MM.1S (cell line): ENCODE measurements at regions not wholly inside any gene's neighbourhood (a gene's known extent, or its start where the extent isn't known, plus 50 kb on each side); places are given as distances from the start of the nearest gene placed in this dataset.

ENCODE experiments used
- DNase-seq: peaks from one replicate; pipeline ENCODE4 v3.0.0-alpha.2; 2015
- H2AFZ ChIP-seq: fragments of 300-600 bp; sonication (generic); 2 replicates; pipeline ENCODE4 v1.6.0; 2016; ENCODE audit warnings: antibody characterized with exemption, low read length
- H3F3A ChIP-seq: fragments of 300-600 bp; sonication (generic); 2 replicates; pipeline ENCODE4 v1.6.1; 2016; ENCODE audit warnings: mild to moderate bottlenecking, antibody characterized with exemption, low read length, moderate library complexity, mixed read lengths; ENCODE audit not compliant: insufficient read depth
- H3K27ac ChIP-seq: fragments of 300-600 bp; sonication (generic); 2 replicates; pipeline ENCODE4 v1.5.1; 2016; ENCODE audit warnings: mild to moderate bottlenecking, low read length
- H3K27me3 ChIP-seq: fragments of 300-600 bp; sonication (generic); replicated peaks from 2 replicates; pipeline ENCODE4 v1.6.0; 2016; ENCODE audit warnings: low read length; ENCODE audit not compliant: insufficient read depth
- H3K36me3 ChIP-seq: fragments of 300-600 bp; sonication (generic); replicated peaks from 2 replicates; pipeline ENCODE4 v1.6.1; 2016; ENCODE audit warnings: mild to moderate bottlenecking, low read length, mixed read lengths; ENCODE audit not compliant: insufficient read depth
- H3K4me1 ChIP-seq: fragments of 300-600 bp; sonication (generic); 2 replicates; pipeline ENCODE4 v1.6.1; 2016; ENCODE audit warnings: low read length, mixed read lengths
- H3K4me2 ChIP-seq: fragments of 300-600 bp; sonication (generic); 2 replicates; pipeline ENCODE4 v1.6.0; 2016; ENCODE audit warnings: low read depth, low read length
- H3K4me3 ChIP-seq: fragments of 300-600 bp; sonication (generic); 2 replicates; pipeline ENCODE4 v1.5.1; 2016; ENCODE audit warnings: low read length, mixed read lengths
- H3K79me2 ChIP-seq: fragments of 300-600 bp; sonication (generic); 2 replicates; pipeline ENCODE4 v1.6.1; 2016; ENCODE audit warnings: mixed run types, low read length, mixed read lengths
- H3K9ac ChIP-seq: fragments of 300-600 bp; sonication (generic); 2 replicates; pipeline ENCODE4 v1.6.1; 2016; ENCODE audit warnings: low read length, mixed read lengths
- H3K9me2 ChIP-seq: fragments of 300-600 bp; sonication (generic); replicated peaks from 2 replicates; pipeline ENCODE4 v1.6.1; 2016; ENCODE audit warnings: mild to moderate bottlenecking, low read length, mixed read lengths; ENCODE audit not compliant: insufficient read depth
- H3K9me3 ChIP-seq: fragments of 300-600 bp; sonication (generic); replicated peaks from 2 replicates; pipeline ENCODE4 v1.6.1; 2016; ENCODE audit warnings: mild to moderate bottlenecking, low read length, mixed read lengths; ENCODE audit not compliant: insufficient read depth
- H4K20me1 ChIP-seq: fragments of 300-600 bp; sonication (generic); 2 replicates; pipeline ENCODE4 v1.6.1; 2016; ENCODE audit warnings: mild to moderate bottlenecking, low read length, moderate library complexity, mixed read lengths; ENCODE audit not compliant: insufficient read depth
- CTCF ChIP-seq: fragments of 300-600 bp; sonication (generic); IDR thresholded peaks from 2 replicates; pipeline ENCODE4 v1.5.1; 2016; ENCODE audit warnings: antibody characterized with exemption, low read length, mixed read lengths
- EZH2 ChIP-seq: fragments of 300-600 bp; sonication (generic); optimal IDR thresholded peaks from 2 replicates; pipeline ENCODE3; 2017; ENCODE audit warnings: low read depth, mild to moderate bottlenecking, antibody characterized with exemption, low read length, mixed read lengths
- EZH2phosphoT487 ChIP-seq: fragments of 300-600 bp; sonication (generic); IDR thresholded peaks from 2 replicates; pipeline ENCODE4 v1.6.1; 2018; ENCODE audit warnings: antibody characterized with exemption, low read length

GRCh38 chr12:88336076-88336739 lies 194.1 kb downstream of the TMTC3 start:
- no peak for DNase-seq

GRCh38 chr12:88338486-88338885 lies 196.4 kb downstream of the TMTC3 start:
- H4K20me1 ChIP-seq = no peaks in the 10 kb centered on the region
- no peak for DNase-seq
- H3K9me2 ChIP-seq = no peaks in the 10 kb centered on the region
- no peak overlapping the region for H3K4me3 ChIP-seq
- TF ChIP-seq CTCF = no peak
- no peak for TF ChIP-seq EZH2
- no peak for TF ChIP-seq EZH2phosphoT487
- no peak overlapping the region for H3K27ac ChIP-seq
- no peak overlapping the region for H3K4me2 ChIP-seq
- H3K9me3 ChIP-seq = no peaks in the 10 kb centered on the region
- no peaks in the 10 kb centered on the region for H3K36me3 ChIP-seq
- no peaks in the 10 kb centered on the region for H3K27me3 ChIP-seq
- no peak overlapping the region for H3K9ac ChIP-seq
- peaks cover 17% of the 10 kb centered on the region for H3F3A ChIP-seq
- H3K4me1 ChIP-seq = peaks cover 18% of the 10 kb centered on the region
- H2AFZ ChIP-seq = no peak overlapping the region
- no peaks in the 10 kb centered on the region for H3K79me2 ChIP-seq

More at GRCh38 chr12:88336076-88336739, 194.1 kb downstream of the TMTC3 start:
- no peaks in the 10 kb centered on the region for H3K36me3 ChIP-seq
- no peaks in the 10 kb centered on the region for H3K9me2 ChIP-seq
- H3K27me3 ChIP-seq = no peaks in the 10 kb centered on the region
- H3F3A ChIP-seq = peaks cover 18% of the 10 kb centered on the region
- no peaks in the 10 kb centered on the region for H3K9me3 ChIP-seq
- H3K79me2 ChIP-seq = no peaks in the 10 kb centered on the region
- no peak overlapping the region for H3K9ac ChIP-seq
- H3K4me1 ChIP-seq = peaks cover 23% of the 10 kb centered on the region
- no peak overlapping the region for H3K4me2 ChIP-seq
- no peak overlapping the region for H3K27ac ChIP-seq
- no peak overlapping the region for H3K4me3 ChIP-seq
- TF ChIP-seq CTCF (no peak), EZH2phosphoT487 (no peak), EZH2 (no peak)
- no peak overlapping the region for H2AFZ ChIP-seq
- H4K20me1 ChIP-seq = no peaks in the 10 kb centered on the region

GRCh38 chr12:88339254-88339949 lies 197.3 kb downstream of the TMTC3 start:
- Histone ChIP-seq H3K79me2 (no peaks in the 10 kb centered on the region), H3K9me2 (no peaks in the 10 kb centered on the region), H2AFZ (no peak overlapping the region), H3K4me2 (no peak overlapping the region), H3K36me3 (no peaks in the 10 kb centered on the region), H3K27me3 (no peaks in the 10 kb centered on the region), H3K9ac (no peak overlapping the region), H3K9me3 (no peaks in the 10 kb centered on the region), H3K27ac (no peak overlapping the region), H4K20me1 (no peaks in the 10 kb centered on the region), H3K4me3 (no peak overlapping the region), H3K4me1 (peaks cover 12% of the 10 kb centered on the region), H3F3A (peaks cover 9% of the 10 kb centered on the region)
- TF ChIP-seq EZH2 (no peak), EZH2phosphoT487 (no peak), CTCF (no peak)
- no peak for DNase-seq
